HepG2 (cell line): ENCODE measurements at regions not wholly inside any gene's neighbourhood (a gene's known extent, or its start where the extent isn't known, plus 50 kb on each side); places are given as distances from the start of the nearest gene placed in this dataset.

Source experiments
- CBX2 ChIP-seq, 2 experiments: fragments of 200-600 bp in 1 of 2; sonication (generic); formaldehyde crosslinking in 1 of 2; IDR thresholded peaks; 2 replicates each; pipeline versions ENCODE4 v1.7.0 to v1.8.1; 2018 to 2022; ENCODE audit warnings: low read depth in 2 of 2, low read length in 1 of 2, mild to moderate bottlenecking in 1 of 2, missing genetic modification reagents in 1 of 2
- CENPT ChIP-seq: sonication (generic); formaldehyde crosslinking; IDR thresholded peaks from 2 replicates; pipeline ENCODE4 v1.8.0; 2022; ENCODE audit warnings: low read depth, mild to moderate bottlenecking, moderate library complexity, missing genetic modification reagents
- ELK4 ChIP-seq: sonication (generic); formaldehyde crosslinking; IDR thresholded peaks from 2 replicates; pipeline ENCODE4 v1.9.0; 2021; ENCODE audit warnings: missing genetic modification reagents, borderline replicate concordance
- FUBP1 ChIP-seq: sonication (generic); formaldehyde crosslinking; IDR thresholded peaks from 2 replicates; pipeline ENCODE4 v1.5.1; 2020; ENCODE audit warnings: missing genetic modification reagents, mild to moderate bottlenecking, borderline replicate concordance
- GLMP ChIP-seq: sonication (generic); formaldehyde crosslinking; IDR thresholded peaks from 2 replicates; pipeline ENCODE4 v1.9.0; 2021; ENCODE audit warnings: missing genetic modification reagents, mild to moderate bottlenecking, borderline replicate concordance
- MAX ChIP-seq: IDR thresholded peaks from 2 replicates; pipeline ENCODE4 v1.6.1; 2012; ENCODE audit warnings: inconsistent platforms
- MED8 ChIP-seq: sonication (generic); formaldehyde crosslinking; IDR thresholded peaks from 2 replicates; pipeline ENCODE4 v1.8.1; 2023; ENCODE audit warnings: mild to moderate bottlenecking, missing genetic modification reagents; ENCODE audit not compliant: insufficient replicate concordance
- MXD4 ChIP-seq: IDR thresholded peaks from 2 replicates; pipeline ENCODE4 v1.6.1; 2016; ENCODE audit warnings: mild to moderate bottlenecking, missing biosample characterization, missing genetic modification reagents
- RARA ChIP-seq: IDR thresholded peaks from 2 replicates; pipeline ENCODE4 v1.6.1; 2016; ENCODE audit warnings: missing genetic modification reagents, missing compliant biosample characterization
- SMYD3 ChIP-seq: sonication (generic); formaldehyde crosslinking; IDR thresholded peaks from 2 replicates; pipeline ENCODE4 v1.8.1; 2023; ENCODE audit warnings: mild to moderate bottlenecking, missing genetic modification reagents
- THAP7 ChIP-seq: sonication (generic); formaldehyde crosslinking; IDR thresholded peaks from 2 replicates; pipeline ENCODE4 v1.8.1; 2023; ENCODE audit warnings: mild to moderate bottlenecking, missing genetic modification reagents
- TIGD3 ChIP-seq: sonication (generic); formaldehyde crosslinking; IDR thresholded peaks from 2 replicates; pipeline ENCODE4 v1.5.1; 2020; ENCODE audit warnings: mild to moderate bottlenecking, missing genetic modification reagents, borderline replicate concordance
- ZFP36L2 ChIP-seq: sonication (generic); formaldehyde crosslinking; IDR thresholded peaks from 2 replicates; pipeline ENCODE4 v1.4.0; 2020; ENCODE audit warnings: missing genetic modification reagents
- ZFP90 ChIP-seq: sonication (generic); formaldehyde crosslinking; IDR thresholded peaks from 2 replicates; pipeline ENCODE4 v1.8.0; 2022; ENCODE audit warnings: missing genetic modification reagents, mild to moderate bottlenecking, inconsistent platforms, borderline replicate concordance
- ZKSCAN5 ChIP-seq: sonication (generic); formaldehyde crosslinking; IDR thresholded peaks from 2 replicates; pipeline ENCODE4 v1.5.1; 2020; ENCODE audit warnings: mild to moderate bottlenecking, missing genetic modification reagents
- ZNF18 ChIP-seq: sonication (generic); formaldehyde crosslinking; IDR thresholded peaks from 2 replicates; pipeline ENCODE4 v1.8.0; 2022; ENCODE audit warnings: mild to moderate bottlenecking, missing genetic modification reagents; ENCODE audit not compliant: insufficient replicate concordance
- ZNF335 ChIP-seq: sonication (generic); formaldehyde crosslinking; IDR thresholded peaks from 2 replicates; pipeline ENCODE4 v1.4.0; 2020; ENCODE audit warnings: missing genetic modification reagents
- ZNF484 ChIP-seq: sonication (generic); formaldehyde crosslinking; IDR thresholded peaks from 2 replicates; pipeline ENCODE4 v1.5.1; 2020; ENCODE audit warnings: mild to moderate bottlenecking, low read depth, missing genetic modification reagents, borderline replicate concordance
- ZNF878 ChIP-seq: sonication (generic); formaldehyde crosslinking; IDR thresholded peaks from 2 replicates; pipeline ENCODE4 v1.8.1; 2023; ENCODE audit warnings: mild to moderate bottlenecking, missing genetic modification reagents, moderate library complexity
- ZSCAN22 ChIP-seq: sonication (generic); formaldehyde crosslinking; IDR thresholded peaks from 2 replicates; pipeline ENCODE4 v1.4.0; 2020; ENCODE audit warnings: mild to moderate bottlenecking, missing genetic modification reagents

- 0 out of 2 replicates have a peak, but pooled peaks have one; percentile 48 for TF ChIP-seq FUBP1 (CRISPR knock-in tag)
- TF ChIP-seq CENPT (CRISPR knock-in tag): no peak
- TF ChIP-seq ZFP90 (CRISPR knock-in tag): peak; percentile 53; the same call in 1 of the 2 replicates
- TF ChIP-seq GLMP (CRISPR knock-in tag): no peak
- TF ChIP-seq ZSCAN22: no peak
- no peak; the same call in 1 of the 2 replicates for TF ChIP-seq THAP7 (CRISPR knock-in tag)
- TF ChIP-seq MXD4 (CRISPR knock-in tag): no peak
- no peak for TF ChIP-seq ZNF484
- peak; percentile 62 for TF ChIP-seq MAX
- TF ChIP-seq CBX2 (IDR thresholded peaks at IDR 0.05; ENCODE audit: low read depth, low read length): no peak
- no peak for TF ChIP-seq CBX2 (CRISPR knock-in tag; IDR thresholded peaks at IDR 0.05; ENCODE audit: low read depth)
- TF ChIP-seq ZKSCAN5 (CRISPR knock-in tag): no peak
- peak; percentile 63; the same call in 1 of the 2 replicates for TF ChIP-seq ZNF335 (CRISPR knock-in tag)
- no peak for TF ChIP-seq ELK4 (CRISPR knock-in tag)
- no peak for TF ChIP-seq MED8 (CRISPR knock-in tag)
- TF ChIP-seq ZNF878 (CRISPR knock-in tag): peak; percentile 68; the same call in 1 of the 2 replicates
- TF ChIP-seq SMYD3 (CRISPR knock-in tag): no peak
- no peak for TF ChIP-seq ZFP36L2 (CRISPR knock-in tag)
- TF ChIP-seq ZNF18 (CRISPR knock-in tag): peak; percentile 51
- TF ChIP-seq TIGD3 (CRISPR knock-in tag): no peak
- peak; percentile 55 for TF ChIP-seq RARA (CRISPR knock-in tag)
Observed at GRCh38 chr1:58903514-58904298, 119.9 kb upstream of the JUN start (continued).
